CD14-positive monocyte (primary cell): ENCODE measurements at regions not wholly inside any gene's neighbourhood (a gene's known extent, or its start where the extent isn't known, plus 50 kb on each side); places are given as distances from the start of the nearest gene placed in this dataset.

Source experiments
- DNase-seq, 3 donors: peaks; one replicate each; pipeline ENCODE4 v3.0.0-alpha.2; 2011 to 2022
- H2AFZ ChIP-seq: 2 replicates; pipeline ENCODE4 v1.6.0; 2012; ENCODE audit warnings: mild to moderate bottlenecking, low read depth, low read length, inconsistent platforms; ENCODE audit not compliant: insufficient read depth, poor library complexity, severe bottlenecking
- H3K27ac ChIP-seq, 2 donors: 1 replicate in 1 of 2; 2 replicates in 1 of 2; pipeline ENCODE4 v1.5.1; 2012 to 2013; ENCODE audit warnings: low read length in 2 of 2, control low read depth in 1 of 2, inconsistent platforms in 1 of 2, low read depth in 1 of 2, mild to moderate bottlenecking in 1 of 2
- H3K27me3 ChIP-seq, 2 donors: one replicate each; pipeline versions ENCODE4 v1.6.0 to v1.6.1; 2011 to 2013; ENCODE audit warnings: low read length in 2 of 2; ENCODE audit not compliant: control insufficient read depth in 2 of 2, insufficient read depth in 2 of 2
- H3K36me3 ChIP-seq, 2 donors: replicated peaks in 1 of 2; 1 replicate in 1 of 2; 2 replicates in 1 of 2; pipeline versions ENCODE4 v1.5.1 to v1.6.1; 2012 to 2013; ENCODE audit warnings: low read length in 2 of 2, control low read depth in 1 of 2, inconsistent platforms in 1 of 2, mild to moderate bottlenecking in 1 of 2; ENCODE audit not compliant: insufficient read depth in 2 of 2, control insufficient read depth in 1 of 2
- H3K4me1 ChIP-seq, 2 donors: 1 replicate in 1 of 2; 2 replicates in 1 of 2; pipeline versions ENCODE4 v1.5.1 to v1.6.1; 2012 to 2013; ENCODE audit warnings: low read length in 2 of 2, control low read depth in 1 of 2, inconsistent platforms in 1 of 2, mild to moderate bottlenecking in 1 of 2, moderate library complexity in 1 of 2; ENCODE audit not compliant: insufficient read depth in 2 of 2, control insufficient read depth in 1 of 2
- H3K4me2 ChIP-seq: replicated peaks from 2 replicates; pipeline ENCODE3; 2012; ENCODE audit warnings: low read length, moderate library complexity, mild to moderate bottlenecking; ENCODE audit not compliant: poor library complexity, severe bottlenecking; ENCODE audit errors: extremely low read depth
- H3K4me3 ChIP-seq, 3 experiments: fragments of 200-600 bp in 1 of 3; sonication (generic) in 1 of 3; replicated peaks in 1 of 3; 1 replicate in 2 of 3; 2 replicates in 1 of 3; pipeline ENCODE4 v1.5.1; 2011 to 2013; ENCODE audit warnings: low read length in 3 of 3, mild to moderate bottlenecking in 3 of 3, control low read depth in 2 of 3, low read depth in 2 of 3, inconsistent platforms in 1 of 3, moderate library complexity in 1 of 3
- H3K79me2 ChIP-seq: 2 replicates; pipeline ENCODE4 v1.6.0; 2012; ENCODE audit warnings: mild to moderate bottlenecking, control low read depth, inconsistent platforms, low read length, moderate library complexity; ENCODE audit not compliant: insufficient read depth
- H3K9ac ChIP-seq: 2 replicates; pipeline ENCODE4 v1.6.0; 2017; ENCODE audit warnings: low read length, mild to moderate bottlenecking; ENCODE audit not compliant: insufficient read depth, poor library complexity, severe bottlenecking
- H3K9me3 ChIP-seq, 2 donors: replicated peaks in 1 of 2; 1 replicate in 1 of 2; 2 replicates in 1 of 2; pipeline versions ENCODE4 v1.5.1 to v1.6.1; 2012 to 2013; ENCODE audit warnings: low read length in 2 of 2, control low read depth in 1 of 2; ENCODE audit not compliant: control insufficient read depth in 1 of 2, insufficient read depth in 1 of 2
- H4K20me1 ChIP-seq: 2 replicates; pipeline ENCODE4 v1.6.0; 2012; ENCODE audit warnings: mild to moderate bottlenecking, low read length, control low read depth, moderate library complexity; ENCODE audit not compliant: insufficient read depth
- H3K27ac Mint-ChIP-seq, 7 donors: one replicate each; pipeline ENCODE4 v1.8.0; 2020; ENCODE audit warnings: mild to moderate bottlenecking in 7 of 7, mixed read lengths in 7 of 7, moderate library complexity in 6 of 7, inconsistent platforms in 2 of 7
- H3K27me3 Mint-ChIP-seq, 3 donors: one replicate each; pipeline ENCODE4 v1.8.0; 2021 to 2022; ENCODE audit warnings: low read depth in 3 of 3, mild to moderate bottlenecking in 3 of 3, mixed read lengths in 3 of 3, moderate library complexity in 3 of 3, inconsistent platforms in 1 of 3
- H3K36me3 Mint-ChIP-seq, 2 donors: one replicate each; pipeline ENCODE4 v1.8.0; 2020; ENCODE audit warnings: mixed read lengths in 2 of 2, inconsistent platforms in 1 of 2, mild to moderate bottlenecking in 1 of 2
- H3K4me1 Mint-ChIP-seq: one replicate; pipeline ENCODE4 v1.8.0; 2020; ENCODE audit warnings: mild to moderate bottlenecking, mixed read lengths
- H3K4me3 Mint-ChIP-seq, 2 donors: one replicate each; pipeline ENCODE4 v1.8.0; 2020; ENCODE audit warnings: mild to moderate bottlenecking in 2 of 2, mixed read lengths in 2 of 2, moderate library complexity in 1 of 2
- H3K9me3 Mint-ChIP-seq, 7 donors: one replicate each; pipeline ENCODE4 v1.8.0; 2020 to 2022; ENCODE audit warnings: mixed read lengths in 7 of 7, mild to moderate bottlenecking in 6 of 7, moderate library complexity in 6 of 7, inconsistent platforms in 2 of 7
- WGBS: methylation state at CpG from one replicate; pipeline ENCODE4 v1.1.5; 2013; ENCODE audit warnings: missing lambda C conversion rate; ENCODE audit not compliant: insufficient coverage; 5-methylcytosine and 5-hydroxymethylcytosine counted together
- intact Hi-C, 2 donors: fragments of 100-400 bp; cut with micrococcal nuclease; formaldehyde crosslinking; loops; one replicate each; pipeline versions ENCODE4 v1.15.0 to v1.15.1; 2023
- TF ChIP-seq, protein P1 (sequence below): fragments of 200-600 bp; IDR thresholded peaks from one replicate; pipeline ENCODE4 v1.8.0; 2022; ENCODE audit warnings: antibody characterized with exemption, mild to moderate bottlenecking

DNA sequence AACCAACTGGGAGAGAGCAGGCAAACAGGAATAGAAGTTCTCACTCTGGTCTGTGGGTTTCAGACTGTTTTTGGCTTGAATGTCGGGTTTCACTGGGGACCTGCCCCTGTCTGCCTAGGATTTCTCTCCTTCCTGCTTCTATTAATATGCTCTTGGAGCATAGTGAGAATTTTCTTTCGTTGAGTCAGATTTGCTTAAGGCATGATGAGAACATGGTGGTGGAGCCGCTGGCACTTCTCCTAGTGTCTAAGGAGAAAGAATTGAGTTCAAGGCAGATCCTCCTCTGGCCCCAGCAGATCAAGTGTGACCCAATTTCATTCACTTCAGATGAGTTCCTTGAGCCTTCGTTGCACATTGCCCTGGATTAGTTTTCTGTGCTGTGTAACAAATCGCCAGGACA is 103.9 kb upstream of the HS6ST1 start:
- Mint-ChIP-seq H3K9me3 (peaks cover 4 to 20% (median 6%) of the 10 kb centered on the region in 7 donors), H3K27me3 (peaks cover 0 to 6% (median 0%) of the 10 kb centered on the region in 3 donors), H3K4me3 (no peak overlapping the region), H3K27ac (no peak overlapping the region), H3K4me1 (no peaks in the 10 kb centered on the region), H3K36me3 (no peaks in the 10 kb centered on the region)
- Histone ChIP-seq H2AFZ (no peak overlapping the region), H4K20me1 (no peaks in the 10 kb centered on the region), H3K9me3 (peaks cover 0 to 3% of the 10 kb centered on the region in 2 donors), H3K36me3 (no peaks in the 10 kb centered on the region), H3K79me2 (no peaks in the 10 kb centered on the region), H3K27ac (no peak overlapping the region), H3K9ac (no peak overlapping the region), H3K4me2 (no peak overlapping the region), H3K4me3 (no peak overlapping the region), H3K4me1 (no peaks in the 10 kb centered on the region), H3K27me3 (no peaks in the 10 kb centered on the region)
- intact Hi-C loops = no loop called here
- 87% methylated on average over 3 of the region's 5 CpGs for WGBS
- TF ChIP-seq, protein P1, sequence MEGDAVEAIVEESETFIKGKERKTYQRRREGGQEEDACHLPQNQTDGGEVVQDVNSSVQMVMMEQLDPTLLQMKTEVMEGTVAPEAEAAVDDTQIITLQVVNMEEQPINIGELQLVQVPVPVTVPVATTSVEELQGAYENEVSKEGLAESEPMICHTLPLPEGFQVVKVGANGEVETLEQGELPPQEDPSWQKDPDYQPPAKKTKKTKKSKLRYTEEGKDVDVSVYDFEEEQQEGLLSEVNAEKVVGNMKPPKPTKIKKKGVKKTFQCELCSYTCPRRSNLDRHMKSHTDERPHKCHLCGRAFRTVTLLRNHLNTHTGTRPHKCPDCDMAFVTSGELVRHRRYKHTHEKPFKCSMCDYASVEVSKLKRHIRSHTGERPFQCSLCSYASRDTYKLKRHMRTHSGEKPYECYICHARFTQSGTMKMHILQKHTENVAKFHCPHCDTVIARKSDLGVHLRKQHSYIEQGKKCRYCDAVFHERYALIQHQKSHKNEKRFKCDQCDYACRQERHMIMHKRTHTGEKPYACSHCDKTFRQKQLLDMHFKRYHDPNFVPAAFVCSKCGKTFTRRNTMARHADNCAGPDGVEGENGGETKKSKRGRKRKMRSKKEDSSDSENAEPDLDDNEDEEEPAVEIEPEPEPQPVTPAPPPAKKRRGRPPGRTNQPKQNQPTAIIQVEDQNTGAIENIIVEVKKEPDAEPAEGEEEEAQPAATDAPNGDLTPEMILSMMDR = no peak
- DNase-seq = no peak

DNA sequence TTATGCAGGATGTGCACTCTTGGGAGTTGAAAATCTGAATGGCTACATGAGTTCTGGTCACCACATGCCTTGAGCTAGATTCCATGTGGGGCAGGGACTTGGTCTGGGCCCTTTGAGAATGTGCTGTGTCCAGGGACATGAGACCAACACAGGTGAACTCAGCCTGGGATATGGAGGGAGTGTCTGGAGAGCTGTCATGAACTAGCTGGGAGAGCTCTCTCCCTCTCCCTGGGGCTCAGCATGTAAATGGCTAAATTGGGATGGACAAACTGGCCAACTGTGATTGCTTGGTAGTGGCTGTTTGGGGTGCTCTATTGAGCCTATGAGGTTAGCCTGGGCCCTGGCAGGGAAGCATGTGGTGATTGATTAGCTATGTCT is 105.1 kb upstream of the HS6ST1 start:
- H3K79me2 ChIP-seq = no peaks in the 10 kb centered on the region
- no peaks in the 10 kb centered on the region for H3K36me3 ChIP-seq
- H3K9ac ChIP-seq = no peak overlapping the region
- H3K4me2 ChIP-seq = no peak overlapping the region
- no peak overlapping the region for H3K27ac Mint-ChIP-seq
- H3K27me3 Mint-ChIP-seq = peaks cover 0 to 6% (median 0%) of the 10 kb centered on the region in 3 donors
- TF ChIP-seq, protein P1 = no peak
- peaks cover 5 to 20% (median 8%) of the 10 kb centered on the region in 7 donors for H3K9me3 Mint-ChIP-seq
- no peaks in the 10 kb centered on the region for H3K4me1 ChIP-seq
- H2AFZ ChIP-seq = no peak overlapping the region
- no peak overlapping the region for H3K4me3 Mint-ChIP-seq
- no peaks in the 10 kb centered on the region for H4K20me1 ChIP-seq
- no peaks in the 10 kb centered on the region for H3K36me3 Mint-ChIP-seq
- H3K4me3 ChIP-seq = no peak overlapping the region
- H3K27me3 ChIP-seq = no peaks in the 10 kb centered on the region
- H3K9me3 ChIP-seq = peaks cover 0 to 3% of the 10 kb centered on the region in 2 donors
- no peaks in the 10 kb centered on the region for H3K4me1 Mint-ChIP-seq
- no peak for DNase-seq
- H3K27ac ChIP-seq = no peak overlapping the region
- intact Hi-C loops = no loop called here
